Activated T-cell treated with anti-CD3 and anti-CD28 coated beads, Interleukin-2, amount 50 U/mL, for 24 hours (primary cell): ENCODE measurements at regions not wholly inside any gene's neighbourhood (a gene's known extent, or its start where the extent isn't known, plus 50 kb on each side); places are given as distances from the start of the nearest gene placed in this dataset.

Experiments
- DNase-seq: peaks from one replicate; pipeline ENCODE4 v3.0.0-alpha.2; 2020
- H3K27ac Mint-ChIP-seq: 2 replicates; pipeline ENCODE4 v1.8.0; 2020; ENCODE audit warnings: mild to moderate bottlenecking, mixed read lengths
- H3K27me3 Mint-ChIP-seq: 2 replicates; pipeline ENCODE4 v1.8.0; 2020; ENCODE audit warnings: mixed read lengths
- H3K36me3 Mint-ChIP-seq: 2 replicates; pipeline ENCODE4 v1.8.0; 2020; ENCODE audit warnings: low read depth, mixed read lengths
- H3K4me1 Mint-ChIP-seq: 2 replicates; pipeline ENCODE4 v1.8.0; 2020; ENCODE audit warnings: low read depth, mixed read lengths
- H3K4me3 Mint-ChIP-seq: 2 replicates; pipeline ENCODE4 v1.8.0; 2020; ENCODE audit warnings: mild to moderate bottlenecking, moderate library complexity, mixed read lengths
- H3K9me3 Mint-ChIP-seq: 2 replicates; pipeline ENCODE4 v1.8.0; 2020; ENCODE audit warnings: mixed read lengths

DNA sequence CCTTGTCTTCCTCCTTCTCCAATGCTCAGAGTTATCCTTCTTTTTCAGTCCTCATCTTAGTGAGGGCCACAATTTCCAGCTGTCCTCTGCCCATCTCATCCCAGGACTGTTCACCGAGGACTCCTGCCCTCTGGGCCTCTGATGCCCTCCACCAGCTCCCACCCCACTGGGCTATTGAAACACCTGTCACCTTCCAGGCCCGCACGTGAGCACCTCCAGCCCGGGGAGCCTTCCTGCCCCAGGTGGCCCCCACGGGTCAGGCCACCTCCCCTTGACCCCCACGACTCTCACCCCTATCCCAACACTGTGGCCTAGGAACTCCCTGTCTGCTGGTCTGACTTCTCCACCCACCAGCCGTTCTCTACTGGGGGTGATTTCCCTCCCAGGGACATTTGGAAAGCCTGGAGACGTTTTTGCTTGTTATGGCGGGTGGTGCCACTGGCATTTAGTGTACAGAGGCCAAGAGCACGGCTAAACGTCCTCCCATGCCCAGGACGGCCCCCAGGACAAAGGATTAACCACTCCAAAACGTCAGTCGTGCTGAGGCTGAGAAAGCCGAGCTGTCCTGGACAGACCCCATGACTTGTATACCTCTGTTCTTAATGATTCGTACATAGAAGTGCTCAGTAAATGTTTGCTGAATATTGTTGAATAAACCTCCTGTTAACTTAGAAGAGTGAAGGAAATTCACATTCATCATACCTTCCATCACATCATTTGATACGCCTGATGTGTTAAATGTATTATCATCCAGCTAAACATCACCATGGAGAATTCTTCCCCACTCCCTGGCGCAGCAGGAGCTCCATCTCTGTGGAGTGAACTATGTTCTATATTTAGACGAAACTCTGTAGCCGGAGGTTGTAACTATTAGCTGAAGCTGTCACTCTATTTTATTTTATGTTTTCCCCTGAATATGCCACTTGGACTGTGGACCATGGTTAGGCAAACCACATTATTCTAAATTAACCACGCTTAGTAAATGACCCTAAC lies 270.1 kb upstream of the SHH start:
- Mint-ChIP-seq H3K4me3 (no peak overlapping the region), H3K27ac (no peak overlapping the region), H3K36me3 (no peaks in the 10 kb centered on the region), H3K27me3 (peaks cover 4% of the 10 kb centered on the region), H3K9me3 (no peaks in the 10 kb centered on the region), H3K4me1 (no peaks in the 10 kb centered on the region)
- no peak for DNase-seq

DNA sequence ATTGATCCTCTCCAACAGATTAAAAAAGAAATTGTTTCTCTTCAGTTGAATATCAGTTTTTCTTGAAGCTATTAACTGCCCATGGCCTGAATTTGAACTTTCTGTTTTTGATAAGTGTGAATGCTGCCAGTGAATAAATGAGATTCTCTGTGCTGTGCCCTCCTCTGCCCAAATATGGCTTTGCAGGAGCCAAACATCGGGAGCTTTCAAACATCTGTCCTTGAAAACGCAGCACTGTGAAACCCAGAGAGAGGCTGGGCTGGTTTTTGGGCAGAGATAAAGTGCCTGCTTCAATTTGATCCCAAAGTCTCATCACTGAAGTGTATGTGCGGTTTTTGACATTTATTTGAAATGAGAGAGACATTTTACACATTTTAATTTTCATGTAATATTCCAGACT lies 268.3 kb upstream of the SHH start:
- H3K36me3 Mint-ChIP-seq: no peaks in the 10 kb centered on the region
- no peak for DNase-seq
- peaks cover 4% of the 10 kb centered on the region for H3K27me3 Mint-ChIP-seq
- no peak overlapping the region for H3K4me3 Mint-ChIP-seq
- no peaks in the 10 kb centered on the region for H3K9me3 Mint-ChIP-seq
- no peak overlapping the region for H3K27ac Mint-ChIP-seq
- no peaks in the 10 kb centered on the region for H3K4me1 Mint-ChIP-seq

- Mint-ChIP-seq H3K4me3 (no peak overlapping the region), H3K4me1 (no peaks in the 10 kb centered on the region), H3K9me3 (no peaks in the 10 kb centered on the region), H3K27me3 (peaks cover 4% of the 10 kb centered on the region), H3K27ac (no peak overlapping the region), H3K36me3 (no peaks in the 10 kb centered on the region)
- no peak for DNase-seq
Measured at GRCh38 chr7:156080046-156080445, 267.8 kb upstream of the SHH start.

DNA sequence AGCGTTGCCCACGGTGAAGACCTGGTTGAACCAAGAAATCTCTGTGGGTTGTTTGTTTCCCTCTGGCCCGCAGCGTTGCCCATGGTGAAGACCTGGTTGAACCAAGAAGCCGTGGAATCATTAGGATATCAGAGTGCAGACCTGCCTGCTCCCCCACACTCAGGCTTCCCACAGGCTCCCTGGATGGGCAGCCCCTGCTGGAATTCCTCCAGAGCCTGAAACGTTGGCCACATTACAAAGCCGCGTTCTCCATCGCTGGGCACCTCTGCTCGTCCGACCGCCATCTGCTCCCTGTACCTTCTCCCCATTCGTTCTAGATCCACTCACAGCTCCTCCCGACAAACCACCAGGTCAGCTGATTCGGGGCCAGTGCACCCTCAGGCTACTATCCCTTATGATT lies 266.9 kb upstream of the SHH start:
- Mint-ChIP-seq H3K4me1 (no peaks in the 10 kb centered on the region), H3K4me3 (no peak overlapping the region), H3K27me3 (peaks cover 4% of the 10 kb centered on the region), H3K27ac (no peak overlapping the region), H3K36me3 (no peaks in the 10 kb centered on the region), H3K9me3 (no peaks in the 10 kb centered on the region)
- no peak for DNase-seq

DNA sequence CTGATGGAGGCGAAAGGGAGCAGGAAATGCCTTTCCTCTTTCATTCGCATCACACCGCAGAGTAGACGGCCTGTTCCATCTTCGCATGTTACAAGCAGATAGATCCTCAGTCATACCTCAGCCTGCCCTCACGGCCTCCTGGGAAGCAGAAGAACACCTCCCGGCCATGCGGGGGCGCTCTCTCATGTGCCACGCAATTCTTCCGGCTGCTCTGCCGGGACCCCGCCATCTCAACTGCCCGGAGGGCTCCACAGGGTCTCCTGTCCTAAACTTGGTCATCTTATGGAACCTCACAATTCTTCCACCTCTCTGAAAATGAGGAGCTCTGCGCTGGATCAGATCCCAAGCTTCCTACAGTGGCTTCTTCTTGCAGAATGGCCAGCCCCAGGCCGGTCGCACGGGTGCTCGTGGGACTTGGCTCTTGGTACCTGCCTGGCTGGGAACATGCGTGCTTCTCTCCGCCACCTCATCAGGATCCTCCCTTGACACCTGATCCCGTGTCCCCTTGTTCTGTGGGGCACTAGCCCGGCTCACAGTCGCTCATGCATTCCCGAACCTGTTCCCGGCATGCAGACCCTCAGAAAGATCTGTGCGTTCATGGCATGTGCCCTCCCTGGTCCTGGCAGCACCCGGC lies 262.8 kb upstream of the SHH start:
- DNase-seq: no peak
- Mint-ChIP-seq H3K4me1 (no peaks in the 10 kb centered on the region), H3K36me3 (no peaks in the 10 kb centered on the region), H3K4me3 (no peak overlapping the region), H3K27me3 (peaks cover under 1% of the 10 kb centered on the region), H3K9me3 (no peaks in the 10 kb centered on the region), H3K27ac (no peak overlapping the region)

- H3K27me3 Mint-ChIP-seq: no peaks in the 10 kb centered on the region
- no peak overlapping the region for H3K4me3 Mint-ChIP-seq
- H3K27ac Mint-ChIP-seq: no peak overlapping the region
- H3K36me3 Mint-ChIP-seq: no peaks in the 10 kb centered on the region
- H3K4me1 Mint-ChIP-seq: no peaks in the 10 kb centered on the region
- no peak for DNase-seq
- H3K9me3 Mint-ChIP-seq: no peaks in the 10 kb centered on the region
Measured at GRCh38 chr7:156074084-156074483, 261.8 kb upstream of the SHH start.

DNA sequence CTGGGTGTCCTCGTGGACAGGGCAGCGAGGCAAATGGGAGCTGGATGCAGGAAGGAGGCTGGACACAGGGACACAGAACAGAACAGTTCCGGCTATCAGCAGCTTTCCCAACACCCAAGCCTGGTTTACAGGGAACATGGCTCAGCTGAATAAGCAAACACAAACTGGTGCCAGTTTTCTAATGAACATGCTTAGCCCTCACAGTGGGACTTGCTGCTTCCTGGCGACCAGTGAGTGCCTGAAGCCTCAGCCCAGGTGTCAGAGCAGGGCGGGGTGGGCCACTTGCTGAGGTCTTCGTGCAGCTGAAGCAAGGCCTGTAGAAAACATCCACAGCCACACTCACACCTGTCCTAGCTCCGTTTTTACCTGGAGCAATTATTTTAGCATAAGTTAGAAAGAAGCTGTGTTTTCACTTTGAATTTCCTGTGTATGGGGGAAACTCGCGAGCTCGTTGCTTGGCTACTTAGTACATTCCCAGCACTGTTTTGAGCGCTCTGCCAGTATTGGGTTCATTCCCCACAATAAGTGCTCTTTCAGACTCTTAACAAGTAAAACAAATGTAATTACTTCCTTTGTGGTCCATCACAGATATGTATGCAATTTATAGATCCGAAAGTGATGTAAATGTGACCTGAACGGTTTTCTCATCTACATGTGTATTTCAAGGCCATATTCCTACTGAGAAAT lies 261.2 kb upstream of the SHH start:
- no peak for DNase-seq
- no peaks in the 10 kb centered on the region for H3K9me3 Mint-ChIP-seq
- no peaks in the 10 kb centered on the region for H3K4me1 Mint-ChIP-seq
- no peaks in the 10 kb centered on the region for H3K27me3 Mint-ChIP-seq
- H3K36me3 Mint-ChIP-seq: no peaks in the 10 kb centered on the region
- H3K27ac Mint-ChIP-seq: no peak overlapping the region
- no peak overlapping the region for H3K4me3 Mint-ChIP-seq

DNA sequence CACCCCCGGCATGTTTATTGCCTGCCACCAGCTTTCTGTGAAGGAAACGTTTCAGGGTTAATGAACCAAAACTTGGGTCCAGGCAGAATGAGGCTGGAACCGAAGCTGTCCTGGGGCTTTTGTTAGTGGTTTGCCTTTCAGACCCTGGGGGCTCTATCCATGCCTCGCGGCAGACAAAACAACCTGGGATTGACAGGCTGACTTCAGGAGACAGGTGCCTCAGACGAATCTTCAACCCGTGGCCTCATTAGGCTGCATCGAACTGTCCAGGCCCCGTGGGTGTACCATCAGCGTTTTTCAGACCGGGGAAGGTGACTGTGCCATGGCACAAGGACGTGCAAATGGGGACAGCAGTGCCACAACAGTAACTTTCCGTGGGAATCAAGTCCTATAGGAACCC lies 259.3 kb upstream of the SHH start:
- Mint-ChIP-seq H3K9me3 (no peaks in the 10 kb centered on the region), H3K27ac (no peak overlapping the region), H3K4me1 (no peaks in the 10 kb centered on the region)

DNA sequence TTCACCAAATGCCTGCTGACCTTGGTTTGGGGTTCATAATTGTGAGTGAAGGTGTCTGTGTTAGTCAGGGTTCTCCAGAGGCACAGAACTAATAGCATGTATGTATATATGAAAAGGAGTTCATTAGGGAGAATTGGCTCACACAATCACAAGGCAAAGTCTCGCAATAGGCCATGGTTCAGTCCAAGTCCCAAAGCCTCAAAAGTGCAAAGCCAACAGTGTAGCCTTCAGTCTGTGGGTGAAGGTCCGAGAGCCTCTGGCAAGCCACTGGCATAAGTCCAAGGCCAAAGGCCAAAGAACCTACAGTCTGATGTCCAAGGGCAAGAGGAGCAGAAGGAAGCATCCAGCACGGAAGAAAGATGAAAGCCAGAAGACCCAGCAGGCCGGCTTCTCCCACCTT lies 257.6 kb upstream of the SHH start:
- H3K27me3 Mint-ChIP-seq: peaks cover 2% of the 10 kb centered on the region
- H3K36me3 Mint-ChIP-seq: no peaks in the 10 kb centered on the region
- H3K27ac Mint-ChIP-seq: no peak overlapping the region
- H3K4me1 Mint-ChIP-seq: no peaks in the 10 kb centered on the region
- H3K9me3 Mint-ChIP-seq: no peaks in the 10 kb centered on the region
- no peak for DNase-seq
- H3K4me3 Mint-ChIP-seq: no peak overlapping the region

More for the DNA sequence above, 259.3 kb upstream of the SHH start:
- Mint-ChIP-seq H3K36me3 (no peaks in the 10 kb centered on the region), H3K4me3 (no peak overlapping the region), H3K27me3 (no peaks in the 10 kb centered on the region)
- DNase-seq: no peak

DNA sequence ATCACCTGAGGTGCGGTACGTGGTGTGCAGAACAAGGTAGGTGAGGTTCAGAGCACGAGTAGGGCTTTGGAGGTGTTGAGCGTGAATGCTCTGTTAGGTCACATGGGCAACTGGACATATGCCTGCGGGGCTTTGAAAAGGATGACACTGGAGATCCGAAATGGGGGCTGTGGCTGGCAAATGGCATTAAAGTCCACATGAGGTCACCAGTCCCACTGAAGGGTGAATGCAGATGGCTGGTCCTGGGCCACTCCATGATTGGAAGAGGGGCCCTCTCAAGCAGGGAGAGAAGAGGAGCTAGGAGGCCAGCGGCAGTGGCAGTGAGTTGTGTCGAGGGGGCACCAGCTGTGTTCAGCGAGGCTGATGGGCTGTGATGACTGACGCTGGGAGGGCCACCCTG lies 254.9 kb upstream of the SHH start:
- peaks cover 2% of the 10 kb centered on the region for H3K27me3 Mint-ChIP-seq
- no peak for DNase-seq
- no peaks in the 10 kb centered on the region for H3K36me3 Mint-ChIP-seq
- H3K9me3 Mint-ChIP-seq: no peaks in the 10 kb centered on the region
- no peaks in the 10 kb centered on the region for H3K4me1 Mint-ChIP-seq
- H3K27ac Mint-ChIP-seq: no peak overlapping the region
- no peak overlapping the region for H3K4me3 Mint-ChIP-seq

DNA sequence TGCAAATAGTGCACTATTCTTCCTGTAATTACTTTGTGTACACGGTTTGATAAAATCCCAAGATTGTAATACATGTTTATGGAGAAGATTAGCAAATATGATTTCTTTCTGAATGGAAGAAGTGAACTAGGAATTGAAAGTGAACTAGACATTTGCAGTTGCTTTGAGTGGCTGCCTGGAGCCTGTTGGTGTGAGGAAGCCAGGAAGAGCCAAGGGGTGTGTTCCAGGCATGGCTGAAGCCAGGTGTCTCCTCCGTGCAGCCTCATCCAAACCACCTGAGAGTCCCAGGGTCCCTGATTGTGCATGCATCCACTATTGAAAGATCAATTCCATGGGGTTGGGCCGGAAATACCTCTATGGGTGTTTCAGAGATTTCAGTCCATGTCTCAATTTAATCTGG lies 253.1 kb upstream of the SHH start:
- H3K36me3 Mint-ChIP-seq: no peaks in the 10 kb centered on the region
- DNase-seq: no peak
- H3K4me1 Mint-ChIP-seq: no peaks in the 10 kb centered on the region
- no peak overlapping the region for H3K27ac Mint-ChIP-seq
- no peak overlapping the region for H3K4me3 Mint-ChIP-seq
- H3K9me3 Mint-ChIP-seq: peaks cover 7% of the 10 kb centered on the region
- H3K27me3 Mint-ChIP-seq: peaks cover 2% of the 10 kb centered on the region

DNA sequence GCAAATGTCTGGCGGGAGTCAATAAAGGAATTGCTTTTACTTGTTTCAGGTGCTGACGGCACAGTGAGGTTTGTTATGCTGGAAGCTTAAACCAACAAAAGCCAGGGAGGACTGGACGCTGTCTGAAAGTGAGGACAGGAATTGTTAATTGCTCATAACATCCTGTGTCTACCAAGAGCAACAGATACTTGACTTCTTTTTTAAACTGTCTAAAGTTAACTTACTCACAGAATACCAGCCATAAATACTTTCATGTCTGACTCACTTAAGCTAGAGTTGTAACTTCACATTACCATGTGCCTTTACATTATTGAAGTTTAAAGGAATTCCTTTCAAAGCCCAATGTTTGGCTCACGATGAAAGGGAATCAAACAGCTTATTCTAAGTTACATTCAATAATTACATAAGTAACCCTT lies 252.7 kb upstream of the SHH start:
- Mint-ChIP-seq H3K4me1 (no peaks in the 10 kb centered on the region), H3K27me3 (peaks cover 2% of the 10 kb centered on the region), H3K27ac (no peak overlapping the region), H3K9me3 (peaks cover 10% of the 10 kb centered on the region), H3K36me3 (no peaks in the 10 kb centered on the region), H3K4me3 (no peak overlapping the region)
- DNase-seq: no peak

- H3K36me3 Mint-ChIP-seq: no peaks in the 10 kb centered on the region
- no peak overlapping the region for H3K27ac Mint-ChIP-seq
- peaks cover 10% of the 10 kb centered on the region for H3K9me3 Mint-ChIP-seq
- no peak for DNase-seq
- H3K27me3 Mint-ChIP-seq: peaks cover 2% of the 10 kb centered on the region
- H3K4me3 Mint-ChIP-seq: no peak overlapping the region
- no peaks in the 10 kb centered on the region for H3K4me1 Mint-ChIP-seq
Measured at GRCh38 chr7:156063241-156063810, 251.1 kb upstream of the SHH start.

DNA sequence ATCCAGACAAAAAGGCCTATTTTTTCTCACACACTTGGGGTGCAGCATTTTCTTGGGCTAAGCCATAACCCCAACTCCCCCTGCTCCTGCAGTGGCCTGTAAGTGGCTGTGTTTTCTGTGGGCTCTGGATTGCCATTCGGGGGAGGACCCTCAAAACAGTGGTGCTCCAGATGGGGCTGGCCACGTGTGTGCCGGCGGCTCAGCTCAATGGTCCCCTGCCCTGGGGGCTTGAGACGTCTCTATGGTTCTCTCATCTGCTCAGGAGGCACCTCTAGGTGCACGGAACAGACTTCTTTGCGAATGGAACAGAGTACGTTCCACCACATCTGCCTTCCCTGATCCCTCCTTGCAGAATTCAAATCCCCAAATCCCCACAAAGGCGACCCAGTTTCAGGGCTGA lies 250.0 kb upstream of the SHH start:
- DNase-seq: no peak
- H3K27me3 Mint-ChIP-seq: peaks cover 2% of the 10 kb centered on the region
- H3K4me1 Mint-ChIP-seq: no peaks in the 10 kb centered on the region
- peaks cover 10% of the 10 kb centered on the region for H3K9me3 Mint-ChIP-seq
- no peak overlapping the region for H3K27ac Mint-ChIP-seq
- no peaks in the 10 kb centered on the region for H3K36me3 Mint-ChIP-seq
- H3K4me3 Mint-ChIP-seq: no peak overlapping the region
